NCI-H2227 (cell line): ENCODE measurements at regions not wholly inside any gene's neighbourhood (a gene's known extent, or its start where the extent isn't known, plus 50 kb on each side); places are given as distances from the start of the nearest gene placed in this dataset.
"Not testable (repeated sequence)": the region's sequence is repeated elsewhere in the genome, so short reads cannot be mapped to it uniquely, and the experiment has no call there.

Source experiments
- DNase-seq: peaks from one replicate; lab custom pipeline; 2025; ENCODE audit not compliant: unreplicated experiment; lab: John Stamatoyannopoulos, UW

- peak; percentile 4 for DNase-seq
Measured at GRCh38 chr3:13195374-13195773, 122.1 kb upstream of the IQSEC1 start.

- no peak for DNase-seq
Measured at GRCh38 chr3:13194285-13195209, 121.3 kb upstream of the IQSEC1 start.

- no peak for DNase-seq
Measured at GRCh38 chr3:13193320-13194284, 120.4 kb upstream of the IQSEC1 start.

GRCh38 chr3:13192471-13193213 lies 119.4 kb upstream of the IQSEC1 start:
- DNase-seq, result no peak

- no peak for DNase-seq
Measured at GRCh38 chr3:13191016-13191415, 117.8 kb upstream of the IQSEC1 start.

GRCh38 chr3:13190378-13190765 lies 117.1 kb upstream of the IQSEC1 start:
- DNase-seq, result no peak

GRCh38 chr3:13189639-13190377 lies 116.6 kb upstream of the IQSEC1 start:
- no peak for DNase-seq

GRCh38 chr3:13188975-13189374 lies 115.7 kb upstream of the IQSEC1 start:
- no peak for DNase-seq

- no peak for DNase-seq
Measured at GRCh38 chr3:13188181-13188779, 115.1 kb upstream of the IQSEC1 start.

GRCh38 chr3:13187593-13187992 lies 114.4 kb upstream of the IQSEC1 start:
- no peak for DNase-seq

- DNase-seq, result no peak
Measured at GRCh38 chr3:13186435-13186815, 113.2 kb upstream of the IQSEC1 start.

GRCh38 chr3:13185737-13186434 lies 112.7 kb upstream of the IQSEC1 start:
- DNase-seq, result no peak

GRCh38 chr3:13179582-13180210 lies 106.5 kb upstream of the IQSEC1 start:
- not testable (repeated sequence) for DNase-seq

- no peak for DNase-seq
Measured at GRCh38 chr3:13179181-13179580, 106.0 kb upstream of the IQSEC1 start.

GRCh38 chr3:13178107-13178506 lies 104.9 kb upstream of the IQSEC1 start:
- DNase-seq, result no peak

GRCh38 chr3:13177641-13178040 lies 104.4 kb upstream of the IQSEC1 start:
- DNase-seq, result no peak

GRCh38 chr3:13177236-13177635 lies 104.0 kb upstream of the IQSEC1 start:
- no peak for DNase-seq

GRCh38 chr3:13176445-13176844 lies 103.2 kb upstream of the IQSEC1 start:
- no peak for DNase-seq

GRCh38 chr3:13174803-13175135 lies 101.5 kb upstream of the IQSEC1 start:
- no peak for DNase-seq
